ENCODE measurements at regions not wholly inside any gene's neighbourhood (a gene's known extent, or its start where the extent isn't known, plus 50 kb on each side); places are given as distances from the start of the nearest gene placed in this dataset.

- TF ChIP-seq CTCF (IDR thresholded peaks at IDR 0.05) (no peak), POLR2A (IDR thresholded peaks at IDR 0.05) (no peak)
Observed at GRCh38 chr3:193981504-193981903, 154.4 kb upstream of the HES1 start.
